Transverse colon (tissue), 4 donors: ENCODE measurements at regions not wholly inside any gene's neighbourhood (a gene's known extent, or its start where the extent isn't known, plus 50 kb on each side); places are given as distances from the start of the nearest gene placed in this dataset.

Source experiments
- DNase-seq: peaks from one replicate; pipeline ENCODE4 v3.0.0-alpha.2; 2019
- H3K27ac ChIP-seq, 4 donors: fragments of 200-600 bp; sonication (generic); 2 replicates each; pipeline ENCODE4 v1.5.1; 2016 to 2018; ENCODE audit warnings: inconsistent platforms in 4 of 4
- H3K27me3 ChIP-seq: fragments of 200-600 bp; sonication (generic); 2 replicates; pipeline ENCODE4 v1.5.1; 2017; ENCODE audit warnings: inconsistent platforms
- H3K36me3 ChIP-seq, 4 donors: fragments of 200-600 bp; sonication (generic); 2 replicates each; pipeline ENCODE4 v1.5.1; 2017 to 2019; ENCODE audit warnings: inconsistent platforms in 4 of 4
- H3K4me1 ChIP-seq, 4 donors: fragments of 200-600 bp; sonication (generic); 2 replicates each; pipeline ENCODE4 v1.5.1; 2017 to 2020; ENCODE audit warnings: inconsistent platforms in 4 of 4
- H3K4me3 ChIP-seq, 4 donors: fragments of 200-600 bp; sonication (generic); 1 replicate in 1 of 4; 2 replicates in 3 of 4; pipeline versions ENCODE4 v1.5.1 to v1.6.1; 2017 to 2019; ENCODE audit warnings: inconsistent platforms in 4 of 4
- H3K9me3 ChIP-seq, 2 donors: fragments of 200-600 bp; sonication (generic); 2 replicates each; pipeline ENCODE4 v1.5.1; 2017 to 2019; ENCODE audit warnings: inconsistent platforms in 2 of 2
- CTCF ChIP-seq, 5 experiments: fragments of 200-600 bp in 3 of 5; fragments of 450-650 bp in 2 of 5; sonication (generic) in 3 of 5; IDR thresholded peaks; 1 replicate in 2 of 5; 2 replicates in 3 of 5; pipeline ENCODE4 v1.5.1; 2016 to 2017; ENCODE audit warnings: antibody characterized with exemption in 5 of 5, inconsistent platforms in 3 of 5, mild to moderate bottlenecking in 2 of 5, moderate library complexity in 1 of 5
- EP300 ChIP-seq: sonication (generic); formaldehyde crosslinking; IDR thresholded peaks from one replicate; pipeline ENCODE4 v1.6.1; 2017; ENCODE audit warnings: antibody characterized with exemption, low read depth
- POLR2A ChIP-seq: fragments of 450-650 bp; IDR thresholded peaks from one replicate; pipeline ENCODE4 v1.6.1; 2016; ENCODE audit warnings: antibody characterized with exemption, mild to moderate bottlenecking, moderate library complexity
- POLR2AphosphoS5 ChIP-seq, 3 donors: sonication (generic); formaldehyde crosslinking; IDR thresholded peaks; one replicate each; pipeline ENCODE4 v1.6.1; 2016; ENCODE audit warnings: antibody characterized with exemption in 3 of 3
- WGBS, 2 donors: methylation state at CpG; one replicate each; pipeline ENCODE4 v1.1.5; 2018; ENCODE audit warnings: low coverage in 1 of 2; 5-methylcytosine and 5-hydroxymethylcytosine counted together
- in situ Hi-C, 4 donors: fragments of 200-750 bp; cut with MboI; loops; one replicate each; pipeline versions ENCODE4 v1.15.0 to v1.15.1; 2017; ENCODE audit warnings: low sequenced_read_pairs in 3 of 4, low pct_ligation_motif_present in 1 of 4, low pct_unique_long_range_greater_than_20kb in 1 of 4
- intact Hi-C: fragments of 100-400 bp; cut with DNase I; formaldehyde crosslinking; loops from one replicate; pipeline ENCODE4 v1.15.1; 2023; ENCODE audit warnings: low total_unique reads

- H3K4me3 ChIP-seq, result no peak overlapping the region
- intact Hi-C loops, result no loop called here
- no peaks in the 10 kb centered on the region for H3K9me3 ChIP-seq
- H3K36me3 ChIP-seq, result no peaks in the 10 kb centered on the region
- no peak overlapping the region for H3K27ac ChIP-seq
- H3K4me1 ChIP-seq, result no peaks in the 10 kb centered on the region
- in situ Hi-C loops, result no loop called here
- H3K27me3 ChIP-seq, result peaks cover 6% of the 10 kb centered on the region
- DNase-seq, result no peak
- TF ChIP-seq EP300 (no peak), CTCF (IDR thresholded peaks at IDR 0.05) (no peak), POLR2AphosphoS5 (IDR thresholded peaks at IDR 0.05) (no peak), POLR2A (no peak)
- WGBS, 2 donors, result 58 to 59% methylated on average over 11 to 13 of the region's 13 CpGs
These were observed 159.8 kb upstream of the KCNJ6 start for GRCh38 chr21:38075833-38076587.

DNA sequence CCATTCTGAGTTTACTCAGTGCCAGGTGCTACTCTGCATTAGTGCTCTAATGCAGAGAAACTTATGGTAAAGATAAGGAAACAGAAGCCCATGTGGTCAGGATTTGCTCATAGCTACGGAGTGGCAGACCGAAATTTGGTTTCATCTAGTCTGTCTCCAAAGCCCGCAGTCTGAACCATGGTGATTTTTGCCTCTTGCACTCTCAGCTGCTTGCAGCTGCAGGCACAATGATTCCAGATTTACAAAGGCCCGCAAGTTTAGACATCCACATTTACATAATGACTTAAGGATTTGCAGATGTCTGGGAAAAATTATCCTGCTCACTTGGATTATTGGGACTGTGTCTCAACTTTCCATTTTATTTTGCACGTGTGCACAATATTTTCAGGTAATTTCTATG is 161.3 kb upstream of the KCNJ6 start:
- H3K4me3 ChIP-seq, result no peak overlapping the region
- no peaks in the 10 kb centered on the region for H3K27me3 ChIP-seq
- 66 to 73% methylated on average over 4 to 5 of the region's 5 CpGs for WGBS, 2 donors

DNA sequence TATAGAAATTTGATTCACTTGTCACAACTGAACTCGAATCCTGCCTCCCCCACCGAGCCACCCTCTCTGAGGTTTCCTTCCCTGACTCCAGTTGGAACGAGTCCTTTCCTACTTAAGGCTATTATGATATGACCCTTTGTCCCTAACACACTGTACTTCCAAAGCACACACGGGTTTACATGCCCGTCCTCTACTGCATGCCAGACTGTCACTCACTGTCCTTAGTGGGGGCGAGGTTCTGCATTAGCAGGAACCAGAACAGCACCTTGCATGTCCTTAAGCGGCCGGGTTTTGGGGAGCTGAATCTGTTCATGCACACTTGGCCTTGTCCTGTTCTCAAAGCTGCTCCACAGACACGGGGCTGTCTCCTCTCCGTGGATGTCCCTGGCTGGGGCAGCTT is 164.6 kb upstream of the KCNJ6 start:
- Histone ChIP-seq H3K27me3 (no peaks in the 10 kb centered on the region), H3K4me3 (no peak overlapping the region), H3K27ac (no peak overlapping the region), H3K4me1 (no peaks in the 10 kb centered on the region), H3K36me3 (no peaks in the 10 kb centered on the region), H3K9me3 (no peaks in the 10 kb centered on the region)
- WGBS, 2 donors, result 58 to 77% methylated on average over 2 to 10 of the region's 10 CpGs
- TF ChIP-seq POLR2AphosphoS5 (IDR thresholded peaks at IDR 0.05), result no peak
- no peak for TF ChIP-seq POLR2A
- TF ChIP-seq CTCF (IDR thresholded peaks at IDR 0.05), result no peak
- no peak for TF ChIP-seq EP300
- in situ Hi-C loops, result no loop called here
- DNase-seq, result no peak
- intact Hi-C loops, result no loop called here

More for the DNA sequence above, 161.3 kb upstream of the KCNJ6 start:
- intact Hi-C loops, result no loop called here
- H3K36me3 ChIP-seq, result no peaks in the 10 kb centered on the region
- H3K4me1 ChIP-seq, result no peaks in the 10 kb centered on the region
- no peak for DNase-seq
- in situ Hi-C loops, result no loop called here
- H3K27ac ChIP-seq, result no peak overlapping the region
- H3K9me3 ChIP-seq, result no peaks in the 10 kb centered on the region
- TF ChIP-seq POLR2AphosphoS5 (IDR thresholded peaks at IDR 0.05) (no peak), EP300 (no peak), POLR2A (no peak), CTCF (IDR thresholded peaks at IDR 0.05) (no peak)

- 86% methylated on average over 9 of the region's 9 CpGs; no CpG with 5 or more reads in 1 of the 2 donors for WGBS, 2 donors
- in situ Hi-C loops (no loop called here), intact Hi-C loops (no loop called here)
- H3K36me3 ChIP-seq, result no peaks in the 10 kb centered on the region
- H3K4me3 ChIP-seq, result no peak overlapping the region
- H3K27ac ChIP-seq, result no peak overlapping the region
- no peaks in the 10 kb centered on the region for H3K27me3 ChIP-seq
- DNase-seq, result no peak
- TF ChIP-seq CTCF (IDR thresholded peaks at IDR 0.05), result no peak
- no peak for TF ChIP-seq POLR2A
- no peak for TF ChIP-seq EP300
- TF ChIP-seq POLR2AphosphoS5 (IDR thresholded peaks at IDR 0.05), result no peak
- no peaks in the 10 kb centered on the region for H3K9me3 ChIP-seq
- H3K4me1 ChIP-seq, result no peaks in the 10 kb centered on the region
These were observed 165.5 kb upstream of the KCNJ6 start for GRCh38 chr21:38081708-38082107.
